Lung (tissue), 11 donors: ENCODE measurements at regions not wholly inside any gene's neighbourhood (a gene's known extent, or its start where the extent isn't known, plus 50 kb on each side); places are given as distances from the start of the nearest gene placed in this dataset.

ENCODE experiments used
- ATAC-seq: fragments of 200-7000 bp; cut with Tn5 transposase; one replicate; pipeline ENCODE4 v1.9.1; 2020; ENCODE audit warnings: moderate number of reproducible peaks; ENCODE audit not compliant: insufficient read depth, low FRiP score
- DNase-seq, 3 donors: peaks; one replicate each; pipeline ENCODE4 v3.0.0-alpha.2; 2013 to 2017
- H3K27ac ChIP-seq, 2 donors: one replicate each; pipeline ENCODE4 v1.5.1; 2013; ENCODE audit warnings: mild to moderate bottlenecking in 2 of 2, moderate library complexity in 2 of 2, control low read depth in 1 of 2, inconsistent platforms in 1 of 2, low read depth in 1 of 2, low read length in 1 of 2
- H3K27me3 ChIP-seq, 3 donors: one replicate each; pipeline ENCODE4 v1.5.1; 2013; ENCODE audit warnings: low read length in 2 of 3; ENCODE audit not compliant: control insufficient read depth in 3 of 3, insufficient read depth in 3 of 3
- H3K36me3 ChIP-seq, 4 donors: one replicate each; pipeline ENCODE4 v1.5.1; 2013; ENCODE audit warnings: low read length in 4 of 4, mild to moderate bottlenecking in 1 of 4, moderate library complexity in 1 of 4; ENCODE audit not compliant: control insufficient read depth in 4 of 4, insufficient read depth in 4 of 4
- H3K4me1 ChIP-seq, 5 donors: one replicate each; pipeline ENCODE4 v1.5.1; 2013; ENCODE audit warnings: low read length in 5 of 5, mild to moderate bottlenecking in 2 of 5, moderate library complexity in 1 of 5; ENCODE audit not compliant: control insufficient read depth in 5 of 5, insufficient read depth in 5 of 5
- H3K4me3 ChIP-seq: one replicate; pipeline ENCODE4 v1.5.1; 2013; ENCODE audit warnings: mild to moderate bottlenecking, control low read depth, moderate library complexity
- H3K9ac ChIP-seq, 2 donors: one replicate each; pipeline ENCODE4 v1.5.1; 2013; ENCODE audit warnings: low read length in 2 of 2, control low read depth in 1 of 2; ENCODE audit not compliant: insufficient read depth in 1 of 2
- H3K9me3 ChIP-seq, 4 donors: one replicate each; pipeline ENCODE4 v1.5.1; 2013; ENCODE audit warnings: low read length in 3 of 4, mild to moderate bottlenecking in 1 of 4, moderate library complexity in 1 of 4; ENCODE audit not compliant: control insufficient read depth in 4 of 4, insufficient read depth in 3 of 4
- CTCF ChIP-seq: IDR thresholded peaks from 2 replicates; pipeline ENCODE4 v1.5.1; 2012; ENCODE audit warnings: mild to moderate bottlenecking; ENCODE audit errors: control extremely low read depth, extremely low read depth
- WGBS, 2 donors: extraction: QIAGEN DNeasy Blood & Tissue Kit; methylation state at CpG; one replicate each; pipeline ENCODE4 v1.1.7; 2013; 5-methylcytosine and 5-hydroxymethylcytosine counted together
- donor health status: control.
- donor health status: control.
- donor health status: Bipolar disorder and iron deficiency.
- donor health status: healthy.
- donor health status: DM: yes; HTN: yes; CAD: no.

- no peak overlapping the region for H3K4me3 ChIP-seq
- no peak overlapping the region for H3K9ac ChIP-seq
- H3K27ac ChIP-seq, result no peak overlapping the region
- no peaks in the 10 kb centered on the region for H3K36me3 ChIP-seq
- no peak for TF ChIP-seq CTCF
- H3K4me1 ChIP-seq, result no peaks in the 10 kb centered on the region
- DNase-seq (no peak), ATAC-seq (no peak)
- peaks cover 0 to 14% (median 5%) of the 10 kb centered on the region in 4 donors for H3K9me3 ChIP-seq
- H3K27me3 ChIP-seq, result no peaks in the 10 kb centered on the region
- 89 to 92% methylated on average over 11 of the region's 11 CpGs for WGBS, 2 donors
These were observed 58.2 kb upstream of the SNTG2 start for GRCh38 chr2:892401-892800.

DNA sequence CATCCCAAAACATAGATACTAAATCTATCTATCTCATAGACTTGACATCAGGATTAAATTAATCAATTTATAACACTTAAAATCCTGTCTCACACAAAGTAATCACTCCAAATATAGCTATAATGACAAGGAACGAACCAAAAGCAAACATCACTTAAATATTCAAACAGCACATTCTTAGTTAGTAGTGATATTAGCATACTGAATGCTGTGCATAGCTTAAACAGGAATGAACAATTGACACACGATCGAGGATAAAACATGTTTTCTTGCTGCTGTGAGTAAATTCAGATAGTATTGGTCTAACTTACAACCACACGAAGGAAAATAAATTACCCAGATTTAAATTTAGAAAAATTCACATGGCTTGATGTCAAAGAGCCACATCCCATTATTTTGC is 58.9 kb upstream of the SNTG2 start:
- Histone ChIP-seq H3K4me3 (no peak overlapping the region), H3K9me3 (peaks cover 0 to 9% (median 4%) of the 10 kb centered on the region in 4 donors), H3K36me3 (no peaks in the 10 kb centered on the region), H3K4me1 (no peaks in the 10 kb centered on the region), H3K9ac (no peak overlapping the region), H3K27me3 (no peaks in the 10 kb centered on the region), H3K27ac (no peak overlapping the region)
- DNase-seq (no peak), ATAC-seq (no peak)
- no peak for TF ChIP-seq CTCF
- WGBS, 2 donors, result 71 to 74% methylated on average over 4 of the region's 4 CpGs

GRCh38 chr2:890791-891190 is 59.9 kb upstream of the SNTG2 start:
- 89 to 94% methylated on average over 6 of the region's 6 CpGs for WGBS, 2 donors
- no peak for DNase-seq
- no peak for ATAC-seq
- Histone ChIP-seq H3K4me1 (no peaks in the 10 kb centered on the region), H3K36me3 (no peaks in the 10 kb centered on the region), H3K27me3 (no peaks in the 10 kb centered on the region), H3K9ac (no peak overlapping the region), H3K27ac (no peak overlapping the region), H3K4me3 (no peak overlapping the region), H3K9me3 (peaks cover 0 to 7% (median under 1%) of the 10 kb centered on the region in 4 donors)
- TF ChIP-seq CTCF, result no peak

- WGBS, 2 donors, result 81 to 84% methylated on average over 8 of the region's 8 CpGs
- Histone ChIP-seq H3K9ac (no peak overlapping the region), H3K36me3 (no peaks in the 10 kb centered on the region), H3K9me3 (peaks cover 0 to 6% (median 0%) of the 10 kb centered on the region in 4 donors), H3K27me3 (no peaks in the 10 kb centered on the region), H3K27ac (no peak overlapping the region), H3K4me3 (no peak overlapping the region), H3K4me1 (no peaks in the 10 kb centered on the region)
- ATAC-seq, result no peak
- TF ChIP-seq CTCF, result no peak
- DNase-seq, result no peak
These were observed 60.4 kb upstream of the SNTG2 start for GRCh38 chr2:890214-890613.
